PFSK-1 (cell line): ENCODE measurements at regions not wholly inside any gene's neighbourhood (a gene's known extent, or its start where the extent isn't known, plus 50 kb on each side); places are given as distances from the start of the nearest gene placed in this dataset.

ENCODE experiments used
- FOXP2 ChIP-seq: optimal IDR thresholded peaks from 2 replicates; pipeline ENCODE3; 2011; ENCODE audit warnings: borderline replicate concordance, control low read depth, inconsistent platforms; ENCODE audit not compliant: insufficient read depth; ENCODE audit errors: extremely low read length, extremely low read depth
- POLR2AphosphoS5 ChIP-seq: IDR thresholded peaks from 2 replicates; pipeline ENCODE4 v1.6.1; 2012; ENCODE audit warnings: low read depth, mild to moderate bottlenecking, control low read depth, low read length, moderate library complexity
- REST ChIP-seq, 2 experiments: IDR thresholded peaks; 2 replicates each; pipeline versions ENCODE4 v1.6.1 to v1.8.0; 2011 to 2012; ENCODE audit warnings: low read depth in 2 of 2, low read length in 2 of 2, control low read depth in 1 of 2, inconsistent platforms in 1 of 2, mild to moderate bottlenecking in 1 of 2, moderate library complexity in 1 of 2; ENCODE audit not compliant: insufficient read depth in 1 of 2
- SIN3A ChIP-seq: IDR thresholded peaks from 2 replicates; pipeline ENCODE4 v1.6.1; 2012; ENCODE audit warnings: mild to moderate bottlenecking, low read length, moderate library complexity, borderline replicate concordance; ENCODE audit not compliant: insufficient read depth
- TAF1 ChIP-seq: IDR thresholded peaks from 2 replicates; pipeline ENCODE4 v1.6.1; 2012; ENCODE audit warnings: low read length, control low read depth, borderline replicate concordance; ENCODE audit not compliant: insufficient read depth

- TF ChIP-seq POLR2AphosphoS5 (no peak), SIN3A (no peak), REST (IDR thresholded peaks at IDR 0.05; ENCODE audit: insufficient read depth in 1 of 2, low read depth in 2 of 2, low read length in 2 of 2) (no peak), FOXP2 (no peak), TAF1 (no peak)
These were observed 545.9 kb upstream of the MIR17HG start for GRCh38 chr13:90801621-90802020.

- no peak for TF ChIP-seq SIN3A
- TF ChIP-seq FOXP2, result no peak
- no peak for TF ChIP-seq TAF1
- no peak for TF ChIP-seq POLR2AphosphoS5
- TF ChIP-seq REST (IDR thresholded peaks at IDR 0.05; ENCODE audit: insufficient read depth in 1 of 2, low read depth in 2 of 2, low read length in 2 of 2), result no peak
These were observed 544.3 kb upstream of the MIR17HG start for GRCh38 chr13:90803210-90803609.

- TF ChIP-seq SIN3A (no peak), FOXP2 (no peak), POLR2AphosphoS5 (no peak), REST (IDR thresholded peaks at IDR 0.05; ENCODE audit: insufficient read depth in 1 of 2, low read depth in 2 of 2, low read length in 2 of 2) (no peak), TAF1 (no peak)
These were observed 541.4 kb upstream of the MIR17HG start for GRCh38 chr13:90806016-90806615.

- TF ChIP-seq SIN3A (no peak), REST (IDR thresholded peaks at IDR 0.05; ENCODE audit: insufficient read depth in 1 of 2, low read depth in 2 of 2, low read length in 2 of 2) (no peak), POLR2AphosphoS5 (no peak), FOXP2 (no peak), TAF1 (no peak)
These were observed 540.6 kb upstream of the MIR17HG start for GRCh38 chr13:90806892-90807291.

- no peak for TF ChIP-seq TAF1
- TF ChIP-seq FOXP2, result no peak
- no peak for TF ChIP-seq REST (IDR thresholded peaks at IDR 0.05; ENCODE audit: insufficient read depth in 1 of 2, low read depth in 2 of 2, low read length in 2 of 2)
- TF ChIP-seq SIN3A, result no peak
- TF ChIP-seq POLR2AphosphoS5, result no peak
These were observed 538.6 kb upstream of the MIR17HG start for GRCh38 chr13:90808838-90809237.
